Endothelial cell (in vitro differentiated cells): ENCODE measurements at regions not wholly inside any gene's neighbourhood (a gene's known extent, or its start where the extent isn't known, plus 50 kb on each side); places are given as distances from the start of the nearest gene placed in this dataset.

Source experiments
- DNase-seq: peaks from one replicate; pipeline ENCODE4 v3.0.0; 2021; ENCODE audit warnings: low spot score
- H3K27ac Mint-ChIP-seq: one replicate; pipeline ENCODE4 v1.8.0; 2021; ENCODE audit warnings: mixed read lengths, inconsistent platforms; ENCODE audit not compliant: unreplicated experiment
- H3K27me3 Mint-ChIP-seq: one replicate; pipeline ENCODE4 v1.8.0; 2021; ENCODE audit warnings: mild to moderate bottlenecking, moderate library complexity, mixed read lengths, inconsistent platforms; ENCODE audit not compliant: unreplicated experiment
- H3K36me3 Mint-ChIP-seq: one replicate; pipeline ENCODE4 v1.8.0; 2021; ENCODE audit warnings: mild to moderate bottlenecking, low read depth, mixed read lengths, inconsistent platforms; ENCODE audit not compliant: unreplicated experiment
- H3K4me1 Mint-ChIP-seq: one replicate; pipeline ENCODE4 v1.8.0; 2021; ENCODE audit warnings: mild to moderate bottlenecking, mixed read lengths, inconsistent platforms; ENCODE audit not compliant: unreplicated experiment
- H3K4me3 Mint-ChIP-seq: one replicate; pipeline ENCODE4 v1.8.0; 2021; ENCODE audit warnings: mild to moderate bottlenecking, mixed read lengths, inconsistent platforms; ENCODE audit not compliant: unreplicated experiment
- H3K9me3 Mint-ChIP-seq: one replicate; pipeline ENCODE4 v1.8.0; 2021; ENCODE audit warnings: mixed read lengths, inconsistent platforms; ENCODE audit not compliant: unreplicated experiment
- CTCF ChIP-seq: fragments of 200-600 bp; sonication (generic); IDR thresholded peaks from one replicate; pipeline ENCODE4 v1.5.0; 2021; ENCODE audit warnings: antibody characterized with exemption; ENCODE audit not compliant: unreplicated experiment

DNA sequence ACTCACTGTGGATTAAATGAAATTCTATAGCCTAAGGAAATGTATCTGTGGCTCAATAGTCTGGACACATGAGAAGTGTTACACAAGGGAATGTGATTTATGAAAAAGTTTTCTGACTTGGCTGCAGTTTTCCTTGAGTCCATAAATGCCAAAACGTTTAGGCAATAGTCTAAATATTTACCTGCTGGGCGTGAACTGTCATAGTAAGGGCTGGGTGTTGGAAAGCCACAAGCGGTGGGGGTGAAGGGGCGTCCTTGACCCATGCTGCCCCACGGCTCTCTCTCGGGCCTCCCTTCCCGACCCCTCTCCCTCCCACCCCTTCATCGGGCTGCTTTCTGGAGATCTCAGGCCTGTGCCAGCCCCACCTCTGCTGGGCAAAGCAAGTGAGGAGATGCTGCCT lies 223.7 kb downstream of the BUB3 start:
- Mint-ChIP-seq H3K27ac (no peak overlapping the region), H3K36me3 (no peaks in the 10 kb centered on the region), H3K4me1 (no peaks in the 10 kb centered on the region), H3K9me3 (no peaks in the 10 kb centered on the region), H3K4me3 (no peak overlapping the region), H3K27me3 (peaks cover 2% of the 10 kb centered on the region)
- no peak for TF ChIP-seq CTCF
- no peak for DNase-seq

GRCh38 chr10:123378302-123378701 lies 224.1 kb downstream of the BUB3 start:
- no peak for DNase-seq
- peaks cover 2% of the 10 kb centered on the region for H3K27me3 Mint-ChIP-seq
- no peaks in the 10 kb centered on the region for H3K4me1 Mint-ChIP-seq
- no peaks in the 10 kb centered on the region for H3K36me3 Mint-ChIP-seq
- no peak for TF ChIP-seq CTCF
- H3K27ac Mint-ChIP-seq, result no peak overlapping the region
- no peak overlapping the region for H3K4me3 Mint-ChIP-seq
- H3K9me3 Mint-ChIP-seq, result no peaks in the 10 kb centered on the region

DNA sequence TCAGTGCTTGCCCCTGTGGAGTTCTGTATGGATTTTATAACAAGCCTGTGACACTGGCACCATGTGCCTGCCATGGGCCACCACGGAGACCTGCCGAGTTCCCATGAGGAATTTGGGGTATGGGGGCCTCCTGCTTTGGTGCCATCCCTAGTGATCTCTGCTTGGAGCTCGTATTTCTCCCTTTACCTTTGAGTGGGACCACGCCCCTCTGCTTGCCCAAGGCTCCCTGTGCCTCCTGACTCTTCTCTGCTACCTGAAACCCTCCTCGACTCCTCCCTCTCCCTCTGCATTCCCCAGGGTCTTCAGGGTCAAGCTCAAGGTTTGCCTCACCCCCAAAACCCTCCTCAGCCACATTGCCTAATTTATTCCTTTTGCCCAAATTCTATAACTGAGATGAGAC lies 225.0 kb downstream of the BUB3 start:
- H3K36me3 Mint-ChIP-seq, result peaks cover 5% of the 10 kb centered on the region
- no peak for DNase-seq
- H3K4me3 Mint-ChIP-seq, result no peak overlapping the region
- H3K27ac Mint-ChIP-seq, result no peak overlapping the region
- H3K27me3 Mint-ChIP-seq, result peaks cover 2% of the 10 kb centered on the region
- TF ChIP-seq CTCF, result no peak
- no peaks in the 10 kb centered on the region for H3K4me1 Mint-ChIP-seq
- no peaks in the 10 kb centered on the region for H3K9me3 Mint-ChIP-seq

- Mint-ChIP-seq H3K4me1 (no peaks in the 10 kb centered on the region), H3K27ac (no peak overlapping the region), H3K4me3 (no peak overlapping the region), H3K9me3 (no peaks in the 10 kb centered on the region), H3K27me3 (peaks cover 3% of the 10 kb centered on the region), H3K36me3 (peaks cover 7% of the 10 kb centered on the region)
- TF ChIP-seq CTCF, result no peak
- DNase-seq, result no peak
These were observed 226.4 kb downstream of the BUB3 start for GRCh38 chr10:123380491-123381085.

- Mint-ChIP-seq H3K4me3 (no peak overlapping the region), H3K27ac (no peak overlapping the region), H3K27me3 (peaks cover 3% of the 10 kb centered on the region), H3K4me1 (no peaks in the 10 kb centered on the region), H3K9me3 (no peaks in the 10 kb centered on the region), H3K36me3 (peaks cover 12% of the 10 kb centered on the region)
- DNase-seq, result no peak
- no peak for TF ChIP-seq CTCF
These were observed 227.0 kb downstream of the BUB3 start for GRCh38 chr10:123381224-123381623.
